ENCODE measurements at regions not wholly inside any gene's neighbourhood (a gene's known extent, or its start where the extent isn't known, plus 50 kb on each side); places are given as distances from the start of the nearest gene placed in this dataset.

DNA sequence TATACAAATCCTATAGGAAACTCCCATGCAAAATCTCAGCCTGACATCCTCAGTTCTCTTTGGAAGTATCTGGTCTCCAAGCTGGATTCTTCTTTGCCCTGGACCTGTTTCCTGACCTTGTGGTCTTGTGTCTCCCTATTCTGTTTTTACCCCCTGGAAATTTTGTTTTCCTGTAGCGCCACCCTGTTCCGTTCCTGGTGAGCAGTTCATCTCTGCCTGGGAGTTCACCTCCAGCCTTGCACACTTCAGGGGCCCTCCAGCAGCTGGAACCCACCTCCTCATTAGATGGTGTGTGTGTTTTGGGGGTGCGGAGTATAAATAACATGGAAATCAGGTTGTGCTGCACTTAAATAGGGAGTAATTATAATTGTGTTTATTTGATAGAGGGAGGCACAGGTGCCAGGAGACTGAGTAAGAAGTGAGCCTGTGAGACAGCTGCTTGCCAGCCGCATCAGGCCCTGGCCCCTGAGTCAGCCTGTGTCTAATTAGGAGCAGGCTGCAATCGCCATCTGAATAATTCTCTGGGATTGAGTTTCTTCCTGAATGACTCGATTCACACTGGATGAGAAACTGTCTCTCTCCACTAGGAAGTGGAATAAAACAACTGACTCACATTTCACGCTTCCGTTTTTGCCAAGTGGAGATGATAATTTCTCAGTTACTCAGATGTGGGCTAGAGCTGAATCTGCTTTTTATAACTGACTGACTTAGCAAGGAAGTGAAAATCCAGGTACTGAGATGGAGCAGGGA, 69.4 kb upstream of the HECTD2 start:
- no peaks in the 10 kb centered on the region for H3K27me3 ChIP-seq (ENCODE audit: control insufficient read depth in 2 of 2, insufficient read depth in 2 of 2, low read length in 2 of 2)
- in situ Hi-C loops (cut with MboI) = no loop called here
- no peak overlapping the region for H2AFZ ChIP-seq (ENCODE audit: low read depth, low read length)
- no peaks in the 10 kb centered on the region for H4K20me1 ChIP-seq (replicated peaks; ENCODE audit: control insufficient read depth, insufficient read depth, low read length)
- H3K9me1 ChIP-seq (ENCODE audit: control insufficient read depth, insufficient read depth, low read length) = no peaks in the 10 kb centered on the region
- H3K27ac ChIP-seq (ENCODE audit: extremely low read depth, low read depth, low read length) = no peak overlapping the region
- H3K4me2 ChIP-seq (ENCODE audit: insufficient read depth, low read length) = no peak overlapping the region
- WGBS (ENCODE audit: insufficient coverage, low coverage, missing lambda C conversion rate) = 0% methylated on average over 8 of the region's 8 CpGs
- H3K4me3 ChIP-seq = no peak overlapping the region
- BruUV-seq (replicated peaks) = no TSS peak
- ChIA-PET CTCF (ENCODE audit: low intra/inter-chr PET ratio) (no interaction called here), POLR2A (interaction anchor here (1.5 kb wide), 1 partner anchor 10 kb away, joined by 3 read pairs; no protein-coding TSS in a partner anchor)
- no peak for ATAC-seq
- H3K4me1 ChIP-seq (replicated peaks in 1 of 2; ENCODE audit: control insufficient read depth in 2 of 2, insufficient read depth in 2 of 2, low read length in 2 of 2) = no peaks in the 10 kb centered on the region; a peak in 1 of 5 replicates
- FAIRE-seq = no peak
- no peak overlapping the region for H3K9ac ChIP-seq (ENCODE audit: insufficient read depth in 1 of 2, low read depth in 2 of 2, low read length in 2 of 2)
- no peaks in the 10 kb centered on the region for H3K9me3 ChIP-seq (replicated peaks; ENCODE audit: control insufficient read depth, insufficient read depth, low read depth, low read length)
- intact Hi-C loops (cut with micrococcal nuclease) = no loop called here
- no peaks in the 10 kb centered on the region for H3K79me2 ChIP-seq (ENCODE audit: control insufficient read depth, insufficient read depth, low read length)
- no peak for DNase-seq (ENCODE audit: extremely low read depth in 1 of 4, low spot score in 3 of 4)
- H3K36me3 ChIP-seq (ENCODE audit: control insufficient read depth, insufficient read depth, low read length) = no peaks in the 10 kb centered on the region
- TF ChIP-seq, protein P1, sequence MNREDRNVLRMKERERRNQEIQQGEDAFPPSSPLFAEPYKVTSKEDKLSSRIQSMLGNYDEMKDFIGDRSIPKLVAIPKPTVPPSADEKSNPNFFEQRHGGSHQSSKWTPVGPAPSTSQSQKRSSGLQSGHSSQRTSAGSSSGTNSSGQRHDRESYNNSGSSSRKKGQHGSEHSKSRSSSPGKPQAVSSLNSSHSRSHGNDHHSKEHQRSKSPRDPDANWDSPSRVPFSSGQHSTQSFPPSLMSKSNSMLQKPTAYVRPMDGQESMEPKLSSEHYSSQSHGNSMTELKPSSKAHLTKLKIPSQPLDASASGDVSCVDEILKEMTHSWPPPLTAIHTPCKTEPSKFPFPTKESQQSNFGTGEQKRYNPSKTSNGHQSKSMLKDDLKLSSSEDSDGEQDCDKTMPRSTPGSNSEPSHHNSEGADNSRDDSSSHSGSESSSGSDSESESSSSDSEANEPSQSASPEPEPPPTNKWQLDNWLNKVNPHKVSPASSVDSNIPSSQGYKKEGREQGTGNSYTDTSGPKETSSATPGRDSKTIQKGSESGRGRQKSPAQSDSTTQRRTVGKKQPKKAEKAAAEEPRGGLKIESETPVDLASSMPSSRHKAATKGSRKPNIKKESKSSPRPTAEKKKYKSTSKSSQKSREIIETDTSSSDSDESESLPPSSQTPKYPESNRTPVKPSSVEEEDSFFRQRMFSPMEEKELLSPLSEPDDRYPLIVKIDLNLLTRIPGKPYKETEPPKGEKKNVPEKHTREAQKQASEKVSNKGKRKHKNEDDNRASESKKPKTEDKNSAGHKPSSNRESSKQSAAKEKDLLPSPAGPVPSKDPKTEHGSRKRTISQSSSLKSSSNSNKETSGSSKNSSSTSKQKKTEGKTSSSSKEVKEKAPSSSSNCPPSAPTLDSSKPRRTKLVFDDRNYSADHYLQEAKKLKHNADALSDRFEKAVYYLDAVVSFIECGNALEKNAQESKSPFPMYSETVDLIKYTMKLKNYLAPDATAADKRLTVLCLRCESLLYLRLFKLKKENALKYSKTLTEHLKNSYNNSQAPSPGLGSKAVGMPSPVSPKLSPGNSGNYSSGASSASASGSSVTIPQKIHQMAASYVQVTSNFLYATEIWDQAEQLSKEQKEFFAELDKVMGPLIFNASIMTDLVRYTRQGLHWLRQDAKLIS (CRISPR knock-in tag; IDR thresholded peaks at IDR 0.05) = no peak
- no peak for TF ChIP-seq MED1 (CRISPR knock-in tag; IDR thresholded peaks at IDR 0.05; ENCODE audit: borderline replicate concordance)
- TF ChIP-seq KAT2B (IDR thresholded peaks at IDR 0.05; ENCODE audit: low read depth, low read length) = no peak
- no peak for TF ChIP-seq SUPT5H (IDR thresholded peaks at IDR 0.05)
- no peak for TF ChIP-seq TAF15 (IDR thresholded peaks at IDR 0.05; ENCODE audit: low read depth, low read length)
- TF ChIP-seq KLF10 (CRISPR knock-in tag; IDR thresholded peaks at IDR 0.05) = no peak
- TF ChIP-seq FOXM1 (IDR thresholded peaks at IDR 0.05; ENCODE audit: low read depth) = no peak
- TF ChIP-seq FOXM1 (CRISPR knock-in tag; IDR thresholded peaks at IDR 0.05; ENCODE audit: low read depth) = no peak
- TF ChIP-seq, protein P2, sequence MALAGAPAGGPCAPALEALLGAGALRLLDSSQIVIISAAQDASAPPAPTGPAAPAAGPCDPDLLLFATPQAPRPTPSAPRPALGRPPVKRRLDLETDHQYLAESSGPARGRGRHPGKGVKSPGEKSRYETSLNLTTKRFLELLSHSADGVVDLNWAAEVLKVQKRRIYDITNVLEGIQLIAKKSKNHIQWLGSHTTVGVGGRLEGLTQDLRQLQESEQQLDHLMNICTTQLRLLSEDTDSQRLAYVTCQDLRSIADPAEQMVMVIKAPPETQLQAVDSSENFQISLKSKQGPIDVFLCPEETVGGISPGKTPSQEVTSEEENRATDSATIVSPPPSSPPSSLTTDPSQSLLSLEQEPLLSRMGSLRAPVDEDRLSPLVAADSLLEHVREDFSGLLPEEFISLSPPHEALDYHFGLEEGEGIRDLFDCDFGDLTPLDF (CRISPR knock-in tag; IDR thresholded peaks at IDR 0.05) = no peak
- TF ChIP-seq ZNF436 (CRISPR knock-in tag; IDR thresholded peaks at IDR 0.05) = no peak
- TF ChIP-seq, protein P3, sequence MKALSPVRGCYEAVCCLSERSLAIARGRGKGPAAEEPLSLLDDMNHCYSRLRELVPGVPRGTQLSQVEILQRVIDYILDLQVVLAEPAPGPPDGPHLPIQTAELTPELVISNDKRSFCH (CRISPR knock-in tag; IDR thresholded peaks at IDR 0.05) = no peak
- TF ChIP-seq, protein P3 (tag; IDR thresholded peaks at IDR 0.05) = no peak
- TF ChIP-seq, protein P4, sequence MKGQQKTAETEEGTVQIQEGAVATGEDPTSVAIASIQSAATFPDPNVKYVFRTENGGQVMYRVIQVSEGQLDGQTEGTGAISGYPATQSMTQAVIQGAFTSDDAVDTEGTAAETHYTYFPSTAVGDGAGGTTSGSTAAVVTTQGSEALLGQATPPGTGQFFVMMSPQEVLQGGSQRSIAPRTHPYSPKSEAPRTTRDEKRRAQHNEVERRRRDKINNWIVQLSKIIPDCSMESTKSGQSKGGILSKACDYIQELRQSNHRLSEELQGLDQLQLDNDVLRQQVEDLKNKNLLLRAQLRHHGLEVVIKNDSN (CRISPR knock-in tag; IDR thresholded peaks at IDR 0.05) = no peak
